Nephron progenitor cell (in vitro differentiated cells): ENCODE measurements at regions not wholly inside any gene's neighbourhood (a gene's known extent, or its start where the extent isn't known, plus 50 kb on each side); places are given as distances from the start of the nearest gene placed in this dataset.
"Not testable (repeated sequence)": the region's sequence is repeated elsewhere in the genome, so short reads cannot be mapped to it uniquely, and the experiment has no call there.

Experiments
- DNase-seq: peaks from one replicate; pipeline ENCODE4 v3.0.0; 2021
- H3K27ac Mint-ChIP-seq: 2 replicates; pipeline ENCODE4 v1.8.0; 2021; ENCODE audit warnings: mild to moderate bottlenecking, moderate library complexity, mixed read lengths
- H3K27me3 Mint-ChIP-seq: 2 replicates; pipeline ENCODE4 v1.8.0; 2021; ENCODE audit warnings: mild to moderate bottlenecking, low read depth, mixed read lengths; ENCODE audit not compliant: poor library complexity
- H3K36me3 Mint-ChIP-seq: 2 replicates; pipeline ENCODE4 v1.8.0; 2021; ENCODE audit warnings: low read depth, mixed read lengths
- H3K4me1 Mint-ChIP-seq: 2 replicates; pipeline ENCODE4 v1.8.0; 2021; ENCODE audit warnings: mixed read lengths
- H3K4me3 Mint-ChIP-seq: 2 replicates; pipeline ENCODE4 v1.8.0; 2021; ENCODE audit warnings: mild to moderate bottlenecking, moderate library complexity, mixed read lengths
- H3K9me3 Mint-ChIP-seq: 2 replicates; pipeline ENCODE4 v1.8.0; 2021; ENCODE audit warnings: mild to moderate bottlenecking, moderate library complexity, mixed read lengths
- CTCF ChIP-seq: fragments of 200-600 bp; sonication (generic); IDR thresholded peaks from 2 replicates; pipeline ENCODE4 v1.5.0; 2021; ENCODE audit warnings: antibody characterized with exemption

DNA sequence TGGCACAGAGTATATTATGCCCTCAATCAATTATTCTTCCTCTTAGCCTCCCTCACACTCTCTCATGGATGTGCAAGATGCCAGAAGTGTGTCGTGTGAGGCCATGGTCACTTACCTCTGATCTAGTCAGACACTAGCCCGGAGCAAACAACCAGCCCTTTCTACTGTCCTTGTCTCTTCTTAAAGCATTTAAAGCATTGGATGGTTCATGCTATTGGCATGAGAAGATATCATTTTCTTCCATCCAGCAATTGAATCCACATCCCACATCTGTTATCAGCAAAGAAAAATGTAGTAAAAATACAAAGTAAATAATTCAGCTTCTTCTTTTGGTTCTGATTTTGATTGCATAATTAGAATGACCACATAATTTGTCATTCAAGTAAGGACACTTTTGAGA lies 267.2 kb upstream of the ACO1 start:
- Mint-ChIP-seq H3K4me1 (no peaks in the 10 kb centered on the region), H3K27ac (no peak overlapping the region), H3K27me3 (no peaks in the 10 kb centered on the region), H3K4me3 (no peak overlapping the region), H3K36me3 (no peaks in the 10 kb centered on the region), H3K9me3 (no peaks in the 10 kb centered on the region)
- TF ChIP-seq CTCF, result no peak
- no peak for DNase-seq

GRCh38 chr9:32128546-32128945 lies 255.9 kb upstream of the ACO1 start:
- H3K27ac Mint-ChIP-seq, result peak overlapping the region; percentile 31
- no peak for TF ChIP-seq CTCF
- no peak overlapping the region for H3K4me3 Mint-ChIP-seq
- peak; percentile 23 for DNase-seq
- no peaks in the 10 kb centered on the region for H3K36me3 Mint-ChIP-seq
- peaks cover 2% of the 10 kb centered on the region for H3K27me3 Mint-ChIP-seq
- no peaks in the 10 kb centered on the region for H3K4me1 Mint-ChIP-seq
- no peaks in the 10 kb centered on the region for H3K9me3 Mint-ChIP-seq

- not testable (repeated sequence) for H3K27me3 Mint-ChIP-seq, H3K9me3 Mint-ChIP-seq, H3K27ac Mint-ChIP-seq, H3K4me3 Mint-ChIP-seq, H3K4me1 Mint-ChIP-seq, H3K36me3 Mint-ChIP-seq, DNase-seq
These were observed 253.7 kb upstream of the ACO1 start for GRCh38 chr9:32130709-32131108.

DNA sequence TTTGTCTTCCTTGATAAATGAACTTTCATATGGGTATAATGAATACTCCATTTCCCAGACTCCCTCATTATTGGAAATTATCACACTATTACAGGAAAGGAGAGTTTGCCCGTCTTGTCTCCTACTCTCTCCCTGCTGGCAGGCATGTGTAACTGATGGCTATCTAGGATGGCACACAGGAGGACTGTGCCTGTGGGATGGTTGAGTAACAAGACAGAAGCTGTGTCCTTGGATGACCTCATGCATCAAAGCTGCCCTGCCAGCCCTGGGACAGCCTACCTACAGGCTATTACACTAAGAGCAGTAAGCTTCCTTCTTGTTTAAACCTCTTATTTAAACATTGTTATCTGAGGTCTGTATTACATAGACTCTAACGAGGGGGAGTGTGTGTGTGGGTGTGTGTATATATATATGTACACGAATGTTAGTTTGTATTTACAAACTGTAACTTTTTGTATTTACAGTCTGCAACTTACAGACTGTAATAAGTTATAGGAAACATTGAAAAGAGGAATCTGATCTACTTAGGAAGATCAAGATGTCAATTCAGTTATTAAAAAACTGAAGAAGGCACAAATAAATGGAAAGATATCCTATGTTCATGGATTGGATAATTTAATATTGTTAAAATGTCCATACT lies 247.6 kb upstream of the ACO1 start:
- no peaks in the 10 kb centered on the region for H3K36me3 Mint-ChIP-seq
- no peak for TF ChIP-seq CTCF
- no peak overlapping the region for H3K4me3 Mint-ChIP-seq

DNA sequence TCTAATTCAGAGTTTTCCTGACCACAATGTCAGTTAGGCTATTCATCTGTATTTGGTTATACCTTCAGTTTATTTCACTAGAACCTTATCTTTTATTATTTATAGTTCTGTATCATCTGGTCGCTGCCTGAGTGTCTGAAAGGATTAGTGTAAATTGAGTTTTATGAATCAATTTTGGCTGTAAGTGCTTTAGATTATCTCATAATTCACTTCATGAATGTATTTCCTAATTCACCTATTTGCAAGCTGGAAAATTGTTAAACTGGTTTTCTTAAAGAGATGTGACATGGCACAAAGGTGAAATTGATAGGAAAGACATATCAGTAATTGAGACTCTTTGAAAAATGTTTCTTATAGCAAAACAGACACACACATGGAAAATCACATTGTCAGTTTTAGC lies 242.4 kb upstream of the ACO1 start:
- Mint-ChIP-seq H3K27me3 (peaks cover 6% of the 10 kb centered on the region), H3K4me1 (no peaks in the 10 kb centered on the region), H3K27ac (no peak overlapping the region), H3K4me3 (no peak overlapping the region), H3K9me3 (no peaks in the 10 kb centered on the region), H3K36me3 (no peaks in the 10 kb centered on the region)
- DNase-seq, result no peak
- no peak for TF ChIP-seq CTCF

More for the DNA sequence above, 247.6 kb upstream of the ACO1 start:
- Mint-ChIP-seq H3K9me3 (no peaks in the 10 kb centered on the region), H3K4me1 (no peaks in the 10 kb centered on the region), H3K27ac (no peak overlapping the region), H3K27me3 (peaks cover 10% of the 10 kb centered on the region)
- DNase-seq, result no peak

DNA sequence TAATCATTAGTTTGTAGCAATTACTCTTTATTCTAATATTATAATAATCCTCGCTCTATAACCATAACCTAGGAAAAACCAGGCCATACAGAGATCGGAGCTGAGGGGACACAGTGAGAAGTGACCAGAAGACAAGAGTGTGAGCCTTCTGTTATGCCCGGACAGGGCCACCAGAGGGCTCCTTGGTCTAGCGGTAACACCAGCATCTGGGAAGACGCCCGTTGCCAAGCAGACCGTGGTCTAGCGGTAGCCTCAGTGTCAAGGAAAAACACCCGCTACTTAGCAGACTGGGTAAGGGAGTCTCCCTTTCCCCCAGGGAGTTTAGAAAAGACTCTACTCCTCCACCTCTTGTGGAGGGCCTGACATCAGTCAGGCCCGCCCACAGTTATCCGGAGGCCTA lies 235.9 kb upstream of the ACO1 start:
- DNase-seq, H3K36me3 Mint-ChIP-seq, H3K27ac Mint-ChIP-seq, H3K27me3 Mint-ChIP-seq, H3K4me1 Mint-ChIP-seq, H3K4me3 Mint-ChIP-seq: not testable (repeated sequence)
- peaks cover 38% of the 10 kb centered on the region for H3K9me3 Mint-ChIP-seq

DNA sequence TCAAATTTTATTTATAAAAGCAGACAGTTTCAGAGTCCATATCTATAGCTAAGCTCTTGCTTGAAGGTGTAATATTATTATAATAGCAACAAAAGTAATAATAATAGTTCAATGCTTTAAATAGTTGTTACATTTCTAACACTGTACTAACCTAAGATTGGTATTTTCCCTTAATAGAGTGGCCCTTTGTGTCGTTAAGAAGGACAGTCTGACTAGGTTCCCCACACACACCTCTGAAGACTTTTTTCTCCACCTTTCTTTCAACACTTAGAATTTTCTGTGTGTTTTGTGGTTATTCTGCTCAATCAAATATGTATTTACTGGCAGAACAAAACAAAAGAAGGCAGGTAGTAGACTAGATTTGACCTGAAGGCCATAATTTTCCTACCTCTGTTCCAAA lies 223.2 kb upstream of the ACO1 start:
- H3K36me3 Mint-ChIP-seq, result no peaks in the 10 kb centered on the region
- no peaks in the 10 kb centered on the region for H3K9me3 Mint-ChIP-seq
- no peaks in the 10 kb centered on the region for H3K4me1 Mint-ChIP-seq
- no peaks in the 10 kb centered on the region for H3K27me3 Mint-ChIP-seq
- H3K27ac Mint-ChIP-seq, result no peak overlapping the region
- no peak for TF ChIP-seq CTCF
- DNase-seq, result no peak
- no peak overlapping the region for H3K4me3 Mint-ChIP-seq
